ENCODE measurements at regions not wholly inside any gene's neighbourhood (a gene's known extent, or its start where the extent isn't known, plus 50 kb on each side); places are given as distances from the start of the nearest gene placed in this dataset.

DNA sequence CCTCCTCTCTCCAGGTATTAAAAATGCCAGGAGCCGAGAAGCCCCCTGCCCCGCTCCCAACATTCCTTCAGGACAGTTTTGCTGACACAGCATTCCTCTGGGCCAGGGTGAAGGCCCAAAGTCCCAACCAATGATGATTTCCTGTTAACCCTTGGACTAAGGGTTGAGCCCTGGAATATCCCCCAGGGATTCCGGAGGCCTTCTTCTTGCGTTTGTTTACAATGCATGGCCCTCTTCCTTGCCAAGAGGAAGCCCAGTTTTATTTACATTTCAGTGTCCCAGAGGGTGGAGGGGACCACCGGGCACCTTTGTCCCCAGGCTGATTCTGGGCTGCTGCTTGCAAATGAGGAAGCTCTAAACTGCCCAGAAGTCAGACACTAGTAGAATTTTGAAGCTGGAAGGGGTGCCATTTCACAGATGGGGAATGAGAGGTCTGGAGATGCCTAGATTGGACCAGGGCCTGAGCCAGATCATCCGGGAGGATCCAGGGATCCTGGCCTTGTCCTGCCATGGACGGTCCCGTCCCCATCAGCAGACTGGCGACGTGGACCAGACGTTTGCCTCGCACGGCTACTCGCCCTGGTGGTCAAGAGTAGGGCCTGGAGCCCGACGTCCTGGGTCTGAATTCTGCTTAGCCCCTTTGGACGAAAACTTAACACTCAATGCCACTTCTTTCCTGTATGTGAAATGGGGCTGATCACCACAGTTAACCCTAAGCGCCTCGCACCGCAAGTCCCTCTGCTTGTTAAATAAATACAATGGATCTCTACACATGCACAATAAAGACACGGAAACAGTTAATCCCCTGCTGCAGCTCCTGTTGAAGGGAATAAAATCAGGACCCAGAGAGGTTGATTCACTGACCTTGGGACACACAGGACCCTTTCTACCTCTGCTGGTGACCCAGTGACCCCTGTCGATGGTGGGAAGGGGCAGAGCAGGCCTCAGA lies 55.6 kb upstream of the CIBAR2 start (continued):
- TF ChIP-seq, protein P1, sequence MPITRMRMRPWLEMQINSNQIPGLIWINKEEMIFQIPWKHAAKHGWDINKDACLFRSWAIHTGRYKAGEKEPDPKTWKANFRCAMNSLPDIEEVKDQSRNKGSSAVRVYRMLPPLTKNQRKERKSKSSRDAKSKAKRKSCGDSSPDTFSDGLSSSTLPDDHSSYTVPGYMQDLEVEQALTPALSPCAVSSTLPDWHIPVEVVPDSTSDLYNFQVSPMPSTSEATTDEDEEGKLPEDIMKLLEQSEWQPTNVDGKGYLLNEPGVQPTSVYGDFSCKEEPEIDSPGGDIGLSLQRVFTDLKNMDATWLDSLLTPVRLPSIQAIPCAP (CRISPR knock-in tag; IDR thresholded peaks at IDR 0.05; ENCODE audit: low read depth): no peak
- TF ChIP-seq ZNF431 (CRISPR knock-in tag; IDR thresholded peaks at IDR 0.05; ENCODE audit: borderline replicate concordance, low read depth) (no peak), ZNF773 (CRISPR knock-in tag; IDR thresholded peaks at IDR 0.05; ENCODE audit: borderline replicate concordance) (no peak), ELF3 (CRISPR knock-in tag; IDR thresholded peaks at IDR 0.05) (peak; percentile 98), MEIS2 (CRISPR knock-in tag; IDR thresholded peaks at IDR 0.05) (0 out of 2 replicates have a peak, but pooled peaks have one; percentile 43), ETV5 (CRISPR knock-in tag; IDR thresholded peaks at IDR 0.05; ENCODE audit: borderline replicate concordance) (peak; percentile 98), SOX5 (CRISPR knock-in tag; IDR thresholded peaks at IDR 0.05; ENCODE audit: borderline replicate concordance) (peak; percentile 72; the same call in 1 of the 2 replicates), ZFP1 (CRISPR knock-in tag; IDR thresholded peaks at IDR 0.05) (no peak), MAFF (IDR thresholded peaks at IDR 0.05; ENCODE audit: low read depth, low read length) (peak; percentile 100), ZNF264 (CRISPR knock-in tag; IDR thresholded peaks at IDR 0.05) (0 out of 2 replicates have a peak, but pooled peaks have one; percentile 57), PHF5A (CRISPR knock-in tag; IDR thresholded peaks at IDR 0.05; ENCODE audit: low read depth, unreplicated experiment) (peak; percentile 36), MBD4 (IDR thresholded peaks at IDR 0.05; ENCODE audit: borderline replicate concordance, low read length) (no peak; the same call in 1 of the 2 replicates), HNF4G (IDR thresholded peaks at IDR 0.05; ENCODE audit: borderline replicate concordance, low read depth, low read length) (peak; percentile 99), HNF4G (CRISPR knock-in tag; IDR thresholded peaks at IDR 0.05; ENCODE audit: borderline replicate concordance, low read depth) (peak; percentile 89), RFX3 (CRISPR knock-in tag; IDR thresholded peaks at IDR 0.05) (no peak), THAP11 (CRISPR knock-in tag; IDR thresholded peaks at IDR 0.05) (peak; percentile 73), ZFP36L1 (CRISPR knock-in tag; IDR thresholded peaks at IDR 0.05) (peak; percentile 80; the same call in 1 of the 2 replicates), SALL2 (CRISPR knock-in tag; IDR thresholded peaks at IDR 0.05) (no peak), SP1 (IDR thresholded peaks at IDR 0.05) (no peak), SP1 (CRISPR knock-in tag; IDR thresholded peaks at IDR 0.05) (no peak), FOXO1 (CRISPR knock-in tag; IDR thresholded peaks at IDR 0.05) (peak; percentile 69), KAT8 (CRISPR knock-in tag; IDR thresholded peaks at IDR 0.05) (peak; percentile 63)
- TF ChIP-seq, protein P2, sequence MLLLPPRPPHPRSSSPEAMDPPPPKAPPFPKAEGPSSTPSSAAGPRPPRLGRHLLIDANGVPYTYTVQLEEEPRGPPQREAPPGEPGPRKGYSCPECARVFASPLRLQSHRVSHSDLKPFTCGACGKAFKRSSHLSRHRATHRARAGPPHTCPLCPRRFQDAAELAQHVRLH (CRISPR knock-in tag; IDR thresholded peaks at IDR 0.05; ENCODE audit: borderline replicate concordance, low read depth): no peak
- TF ChIP-seq, protein P3, sequence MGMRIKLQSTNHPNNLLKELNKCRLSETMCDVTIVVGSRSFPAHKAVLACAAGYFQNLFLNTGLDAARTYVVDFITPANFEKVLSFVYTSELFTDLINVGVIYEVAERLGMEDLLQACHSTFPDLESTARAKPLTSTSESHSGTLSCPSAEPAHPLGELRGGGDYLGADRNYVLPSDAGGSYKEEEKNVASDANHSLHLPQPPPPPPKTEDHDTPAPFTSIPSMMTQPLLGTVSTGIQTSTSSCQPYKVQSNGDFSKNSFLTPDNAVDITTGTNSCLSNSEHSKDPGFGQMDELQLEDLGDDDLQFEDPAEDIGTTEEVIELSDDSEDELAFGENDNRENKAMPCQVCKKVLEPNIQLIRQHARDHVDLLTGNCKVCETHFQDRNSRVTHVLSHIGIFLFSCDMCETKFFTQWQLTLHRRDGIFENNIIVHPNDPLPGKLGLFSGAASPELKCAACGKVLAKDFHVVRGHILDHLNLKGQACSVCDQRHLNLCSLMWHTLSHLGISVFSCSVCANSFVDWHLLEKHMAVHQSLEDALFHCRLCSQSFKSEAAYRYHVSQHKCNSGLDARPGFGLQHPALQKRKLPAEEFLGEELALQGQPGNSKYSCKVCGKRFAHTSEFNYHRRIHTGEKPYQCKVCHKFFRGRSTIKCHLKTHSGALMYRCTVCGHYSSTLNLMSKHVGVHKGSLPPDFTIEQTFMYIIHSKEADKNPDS (CRISPR knock-in tag; IDR thresholded peaks at IDR 0.05): no peak
- TF ChIP-seq, protein P4, sequence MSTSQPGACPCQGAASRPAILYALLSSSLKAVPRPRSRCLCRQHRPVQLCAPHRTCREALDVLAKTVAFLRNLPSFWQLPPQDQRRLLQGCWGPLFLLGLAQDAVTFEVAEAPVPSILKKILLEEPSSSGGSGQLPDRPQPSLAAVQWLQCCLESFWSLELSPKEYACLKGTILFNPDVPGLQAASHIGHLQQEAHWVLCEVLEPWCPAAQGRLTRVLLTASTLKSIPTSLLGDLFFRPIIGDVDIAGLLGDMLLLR (CRISPR knock-in tag; IDR thresholded peaks at IDR 0.05): no peak
- TF ChIP-seq, protein P5, sequence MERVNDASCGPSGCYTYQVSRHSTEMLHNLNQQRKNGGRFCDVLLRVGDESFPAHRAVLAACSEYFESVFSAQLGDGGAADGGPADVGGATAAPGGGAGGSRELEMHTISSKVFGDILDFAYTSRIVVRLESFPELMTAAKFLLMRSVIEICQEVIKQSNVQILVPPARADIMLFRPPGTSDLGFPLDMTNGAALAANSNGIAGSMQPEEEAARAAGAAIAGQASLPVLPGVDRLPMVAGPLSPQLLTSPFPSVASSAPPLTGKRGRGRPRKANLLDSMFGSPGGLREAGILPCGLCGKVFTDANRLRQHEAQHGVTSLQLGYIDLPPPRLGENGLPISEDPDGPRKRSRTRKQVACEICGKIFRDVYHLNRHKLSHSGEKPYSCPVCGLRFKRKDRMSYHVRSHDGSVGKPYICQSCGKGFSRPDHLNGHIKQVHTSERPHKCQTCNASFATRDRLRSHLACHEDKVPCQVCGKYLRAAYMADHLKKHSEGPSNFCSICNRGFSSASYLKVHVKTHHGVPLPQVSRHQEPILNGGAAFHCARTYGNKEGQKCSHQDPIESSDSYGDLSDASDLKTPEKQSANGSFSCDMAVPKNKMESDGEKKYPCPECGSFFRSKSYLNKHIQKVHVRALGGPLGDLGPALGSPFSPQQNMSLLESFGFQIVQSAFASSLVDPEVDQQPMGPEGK (CRISPR knock-in tag; IDR thresholded peaks at IDR 0.05): peak; percentile 81
